ENCODE measurements at regions not wholly inside any gene's neighbourhood (a gene's known extent, or its start where the extent isn't known, plus 50 kb on each side); places are given as distances from the start of the nearest gene placed in this dataset.

GRCh38 chr3:159502986-159503385 lies 485.6 kb upstream of the IL12A start:
- TF ChIP-seq CTCF (IDR thresholded peaks at IDR 0.05; ENCODE audit: poor library complexity, severe bottlenecking) (no peak), EZH2 (IDR thresholded peaks at IDR 0.05; ENCODE audit: borderline replicate concordance, insufficient read depth, low read length, poor library complexity, severe bottlenecking) (no peak), EP300 (conservative IDR thresholded peaks at IDR 0.05; ENCODE audit: poor library complexity, severe bottlenecking) (no peak)

Measured in neural cell (in vitro differentiated cells).